Caco-2 (cell line): ENCODE measurements at regions not wholly inside any gene's neighbourhood (a gene's known extent, or its start where the extent isn't known, plus 50 kb on each side); places are given as distances from the start of the nearest gene placed in this dataset.

ENCODE experiments used
- BruUV-seq: library from RNA; stranded (reverse); fragments of 400-500 nt; replicated peaks from 2 replicates; lab custom pipeline; 2021; lab: Mats Ljungman, UMichigan
- CTCF ChIA-PET: fragments of 300-600 bp; sonication (Branson Sonifier 250); formaldehyde crosslinking; loops from one replicate; lab custom pipeline; 2022; ENCODE audit warnings: antibody characterized with exemption; lab: Charles Lee
- POLR2A ChIA-PET: fragments of 300-600 bp; sonication (Branson Sonifier 250); formaldehyde crosslinking; loops from one replicate; lab custom pipeline; 2022; ENCODE audit warnings: antibody characterized with exemption; lab: Charles Lee
- DNase-seq, 2 experiments: peaks; one replicate each; pipeline versions ENCODE4 v3.0.0 to v3.0.0-alpha.2; 2020 to 2022
- H3K27me3 ChIP-seq: replicated peaks from 2 replicates; pipeline ENCODE4 v1.6.0; 2011; ENCODE audit warnings: low read length; ENCODE audit not compliant: control insufficient read depth, insufficient read depth
- H3K36me3 ChIP-seq: 2 replicates; pipeline ENCODE4 v1.5.1; 2011; ENCODE audit warnings: low read length; ENCODE audit not compliant: control insufficient read depth, insufficient read depth
- H3K4me1 ChIP-seq: fragments of 250-450 bp; sonication (Bioruptor Pico); 2 replicates; pipeline ENCODE4 v1.5.1; 2020; ENCODE audit warnings: mild to moderate bottlenecking
- H3K4me3 ChIP-seq: 2 replicates; pipeline ENCODE4 v1.5.1; 2011; ENCODE audit warnings: low read depth, mild to moderate bottlenecking, control low read depth, low read length
- H3K9me3 ChIP-seq: fragments of 250-450 bp; sonication (Bioruptor Pico); 2 replicates; pipeline ENCODE4 v1.5.1; 2020; ENCODE audit warnings: mild to moderate bottlenecking, moderate library complexity
- H3K27ac Mint-ChIP-seq: one replicate; pipeline ENCODE4 v1.8.0; 2022; ENCODE audit warnings: mixed read lengths; ENCODE audit not compliant: unreplicated experiment
- H3K27me3 Mint-ChIP-seq: one replicate; pipeline ENCODE4 v1.8.0; 2022; ENCODE audit warnings: mixed read lengths; ENCODE audit not compliant: insufficient read depth, unreplicated experiment
- H3K36me3 Mint-ChIP-seq: one replicate; pipeline ENCODE4 v1.8.0; 2022; ENCODE audit warnings: mild to moderate bottlenecking, mixed read lengths; ENCODE audit not compliant: insufficient read depth, unreplicated experiment
- H3K4me1 Mint-ChIP-seq: one replicate; pipeline ENCODE4 v1.8.0; 2022; ENCODE audit warnings: low read depth, mixed read lengths; ENCODE audit not compliant: unreplicated experiment
- H3K4me3 Mint-ChIP-seq: one replicate; pipeline ENCODE4 v1.8.0; 2022; ENCODE audit warnings: mild to moderate bottlenecking, moderate library complexity, mixed read lengths; ENCODE audit not compliant: unreplicated experiment
- H3K9me3 Mint-ChIP-seq: one replicate; pipeline ENCODE4 v1.8.0; 2022; ENCODE audit warnings: mixed read lengths; ENCODE audit not compliant: unreplicated experiment
- intact Hi-C: fragments of 100-400 bp; cut with micrococcal nuclease; formaldehyde crosslinking; loops from one replicate; pipeline ENCODE4 v1.10.0; 2022; ENCODE audit not compliant: unreplicated experiment
- TF ChIP-seq, protein P1 (sequence below), 2 experiments: fragments of 200-600 bp in 1 of 2; IDR thresholded peaks; 1 replicate in 1 of 2; 2 replicates in 1 of 2; pipeline versions ENCODE4 v1.5.1 to v1.8.0; 2011 to 2022; ENCODE audit warnings: antibody characterized with exemption in 1 of 2, control low read depth in 1 of 2, inconsistent platforms in 1 of 2, low read depth in 1 of 2, low read length in 1 of 2, mild to moderate bottlenecking in 1 of 2, moderate library complexity in 1 of 2; ENCODE audit not compliant: insufficient read depth in 1 of 2, severe bottlenecking in 1 of 2, unreplicated experiment in 1 of 2

DNA sequence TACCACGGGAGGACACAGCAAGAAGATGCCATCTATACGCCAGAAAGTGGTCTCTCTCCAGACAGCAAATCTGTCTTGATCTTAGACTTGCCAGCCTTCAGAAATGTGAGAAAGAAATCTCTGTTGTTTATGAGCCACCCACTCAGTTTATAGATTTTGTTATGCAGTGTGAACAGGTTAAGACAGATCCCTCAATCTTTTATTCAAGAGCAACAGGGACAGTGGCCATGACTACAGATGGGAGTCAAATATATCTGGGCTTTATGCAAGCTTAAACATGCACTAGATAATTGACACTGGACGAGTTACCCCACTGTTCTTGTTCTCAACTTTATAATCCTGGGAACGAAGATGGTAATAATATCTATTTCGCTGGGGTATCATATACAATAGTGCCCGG, 288.7 kb downstream of the RPAP3 start:
- Mint-ChIP-seq H3K27ac (no peak overlapping the region), H3K36me3 (no peaks in the 10 kb centered on the region), H3K4me1 (peaks cover 9% of the 10 kb centered on the region), H3K27me3 (peaks cover 8% of the 10 kb centered on the region), H3K9me3 (no peaks in the 10 kb centered on the region), H3K4me3 (no peak overlapping the region)
- H3K27me3 ChIP-seq: no peaks in the 10 kb centered on the region
- ChIA-PET POLR2A (no interaction called here), CTCF (no interaction called here)
- H3K4me1 ChIP-seq: no peaks in the 10 kb centered on the region
- no peak overlapping the region for H3K4me3 ChIP-seq
- DNase-seq: no peak
- no TSS peak for BruUV-seq
- H3K36me3 ChIP-seq: no peaks in the 10 kb centered on the region
- TF ChIP-seq, protein P1, sequence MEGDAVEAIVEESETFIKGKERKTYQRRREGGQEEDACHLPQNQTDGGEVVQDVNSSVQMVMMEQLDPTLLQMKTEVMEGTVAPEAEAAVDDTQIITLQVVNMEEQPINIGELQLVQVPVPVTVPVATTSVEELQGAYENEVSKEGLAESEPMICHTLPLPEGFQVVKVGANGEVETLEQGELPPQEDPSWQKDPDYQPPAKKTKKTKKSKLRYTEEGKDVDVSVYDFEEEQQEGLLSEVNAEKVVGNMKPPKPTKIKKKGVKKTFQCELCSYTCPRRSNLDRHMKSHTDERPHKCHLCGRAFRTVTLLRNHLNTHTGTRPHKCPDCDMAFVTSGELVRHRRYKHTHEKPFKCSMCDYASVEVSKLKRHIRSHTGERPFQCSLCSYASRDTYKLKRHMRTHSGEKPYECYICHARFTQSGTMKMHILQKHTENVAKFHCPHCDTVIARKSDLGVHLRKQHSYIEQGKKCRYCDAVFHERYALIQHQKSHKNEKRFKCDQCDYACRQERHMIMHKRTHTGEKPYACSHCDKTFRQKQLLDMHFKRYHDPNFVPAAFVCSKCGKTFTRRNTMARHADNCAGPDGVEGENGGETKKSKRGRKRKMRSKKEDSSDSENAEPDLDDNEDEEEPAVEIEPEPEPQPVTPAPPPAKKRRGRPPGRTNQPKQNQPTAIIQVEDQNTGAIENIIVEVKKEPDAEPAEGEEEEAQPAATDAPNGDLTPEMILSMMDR (IDR thresholded peaks at IDR 0.05; ENCODE audit: insufficient read depth in 1 of 2, low read depth in 1 of 2, low read length in 1 of 2, severe bottlenecking in 1 of 2, unreplicated experiment in 1 of 2): no peak
- intact Hi-C loops: no loop called here
- no peaks in the 10 kb centered on the region; the same call in 1 of the 2 replicates for H3K9me3 ChIP-seq

DNA sequence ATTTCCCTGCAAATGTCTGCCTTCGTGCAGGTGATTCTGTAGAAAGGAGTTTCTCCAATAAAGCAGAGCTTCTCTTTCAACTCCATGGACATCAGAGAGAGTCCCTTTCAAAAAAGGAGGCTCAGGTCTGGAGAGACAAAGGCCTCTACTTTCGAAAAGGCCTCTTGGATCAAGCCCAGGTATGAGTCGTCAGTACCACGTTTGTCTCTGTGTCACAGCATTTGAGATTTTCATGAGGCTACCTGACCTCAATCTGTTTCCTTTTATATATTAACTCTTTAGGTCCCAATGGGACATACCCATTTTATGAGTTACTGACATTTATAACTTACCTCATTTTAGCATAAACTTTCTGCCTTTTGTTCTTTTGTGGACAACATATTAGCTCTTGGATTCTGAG, 290.8 kb downstream of the RPAP3 start:
- ChIA-PET CTCF (no interaction called here), POLR2A (no interaction called here)
- intact Hi-C loops: no loop called here

DNA sequence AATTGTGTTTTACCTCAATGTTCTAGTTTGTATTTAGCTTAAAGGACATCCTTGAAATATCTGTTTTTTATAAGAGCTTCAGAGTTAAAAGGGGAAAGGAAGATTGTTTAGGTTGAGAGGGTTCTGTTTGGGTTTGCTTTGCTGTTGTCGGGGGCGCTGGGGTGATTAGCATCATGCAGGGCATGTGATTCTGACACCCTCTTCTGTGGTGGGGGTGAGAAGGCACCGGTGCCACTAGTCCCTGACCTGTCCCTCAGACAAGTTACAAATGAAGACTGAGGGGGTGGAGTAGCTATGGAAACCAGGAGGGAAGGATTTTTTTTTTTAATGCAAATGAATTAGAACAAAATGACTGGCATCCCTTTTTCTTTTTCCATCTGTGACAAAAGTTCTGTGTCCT, 291.3 kb downstream of the RPAP3 start:
- H3K36me3 Mint-ChIP-seq: no peaks in the 10 kb centered on the region
- no peaks in the 10 kb centered on the region for H3K4me1 ChIP-seq
- POLR2A ChIA-PET: no interaction called here
- H3K27ac Mint-ChIP-seq: no peak overlapping the region
- CTCF ChIA-PET: no interaction called here
- no peak overlapping the region for H3K4me3 Mint-ChIP-seq
- no peaks in the 10 kb centered on the region for H3K36me3 ChIP-seq
- peaks cover 9% of the 10 kb centered on the region for H3K4me1 Mint-ChIP-seq
- intact Hi-C loops: no loop called here
- no peaks in the 10 kb centered on the region for H3K27me3 ChIP-seq
- H3K9me3 Mint-ChIP-seq: no peaks in the 10 kb centered on the region
- TF ChIP-seq, protein P1 (IDR thresholded peaks at IDR 0.05; ENCODE audit: insufficient read depth in 1 of 2, low read depth in 1 of 2, low read length in 1 of 2, severe bottlenecking in 1 of 2, unreplicated experiment in 1 of 2): no peak
- H3K27me3 Mint-ChIP-seq: peaks cover 1% of the 10 kb centered on the region
- no peak overlapping the region for H3K4me3 ChIP-seq
- no TSS peak for BruUV-seq
- no peaks in the 10 kb centered on the region for H3K9me3 ChIP-seq
- no peak for DNase-seq

More for the DNA sequence above, 290.8 kb downstream of the RPAP3 start:
- TF ChIP-seq, protein P1 (IDR thresholded peaks at IDR 0.05; ENCODE audit: insufficient read depth in 1 of 2, low read depth in 1 of 2, low read length in 1 of 2, severe bottlenecking in 1 of 2, unreplicated experiment in 1 of 2): no peak
- H3K9me3 ChIP-seq: no peaks in the 10 kb centered on the region
- no peak overlapping the region for H3K4me3 ChIP-seq
- no TSS peak for BruUV-seq
- Mint-ChIP-seq H3K9me3 (no peaks in the 10 kb centered on the region), H3K4me3 (no peak overlapping the region), H3K27me3 (peaks cover 7% of the 10 kb centered on the region), H3K27ac (no peak overlapping the region), H3K36me3 (no peaks in the 10 kb centered on the region), H3K4me1 (peaks cover 9% of the 10 kb centered on the region)
- no peak for DNase-seq
- no peaks in the 10 kb centered on the region for H3K4me1 ChIP-seq
- no peaks in the 10 kb centered on the region for H3K27me3 ChIP-seq
- H3K36me3 ChIP-seq: no peaks in the 10 kb centered on the region
